ENCODE measurements at regions not wholly inside any gene's neighbourhood (a gene's known extent, or its start where the extent isn't known, plus 50 kb on each side); places are given as distances from the start of the nearest gene placed in this dataset.

DNA sequence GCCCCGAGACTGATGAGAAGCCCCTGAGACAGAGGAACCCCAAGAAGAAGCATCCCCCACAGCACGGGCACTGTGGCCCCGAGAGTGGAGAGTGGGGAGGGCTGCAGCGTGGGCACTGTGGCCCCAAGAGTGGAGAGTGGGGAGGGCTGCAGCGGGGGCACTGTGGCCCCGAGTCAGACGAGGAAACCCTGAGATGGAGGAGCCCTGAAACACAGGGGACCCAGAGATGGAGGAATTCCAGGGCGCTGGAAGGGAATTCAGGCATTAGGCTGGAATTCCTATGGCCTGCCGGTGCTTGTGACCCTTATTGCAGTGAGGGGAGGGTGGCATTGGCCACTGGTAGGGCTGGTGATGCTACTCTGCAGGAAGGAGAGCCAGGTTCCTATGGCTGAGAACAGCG, 168.6 kb upstream of the SHH start:
- no peak for TF ChIP-seq EZH2 (IDR thresholded peaks at IDR 0.05; ENCODE audit: borderline replicate concordance, low read depth, low read length, poor library complexity, severe bottlenecking)
- TF ChIP-seq, protein P1, sequence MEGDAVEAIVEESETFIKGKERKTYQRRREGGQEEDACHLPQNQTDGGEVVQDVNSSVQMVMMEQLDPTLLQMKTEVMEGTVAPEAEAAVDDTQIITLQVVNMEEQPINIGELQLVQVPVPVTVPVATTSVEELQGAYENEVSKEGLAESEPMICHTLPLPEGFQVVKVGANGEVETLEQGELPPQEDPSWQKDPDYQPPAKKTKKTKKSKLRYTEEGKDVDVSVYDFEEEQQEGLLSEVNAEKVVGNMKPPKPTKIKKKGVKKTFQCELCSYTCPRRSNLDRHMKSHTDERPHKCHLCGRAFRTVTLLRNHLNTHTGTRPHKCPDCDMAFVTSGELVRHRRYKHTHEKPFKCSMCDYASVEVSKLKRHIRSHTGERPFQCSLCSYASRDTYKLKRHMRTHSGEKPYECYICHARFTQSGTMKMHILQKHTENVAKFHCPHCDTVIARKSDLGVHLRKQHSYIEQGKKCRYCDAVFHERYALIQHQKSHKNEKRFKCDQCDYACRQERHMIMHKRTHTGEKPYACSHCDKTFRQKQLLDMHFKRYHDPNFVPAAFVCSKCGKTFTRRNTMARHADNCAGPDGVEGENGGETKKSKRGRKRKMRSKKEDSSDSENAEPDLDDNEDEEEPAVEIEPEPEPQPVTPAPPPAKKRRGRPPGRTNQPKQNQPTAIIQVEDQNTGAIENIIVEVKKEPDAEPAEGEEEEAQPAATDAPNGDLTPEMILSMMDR (conservative IDR thresholded peaks at IDR 0.05; ENCODE audit: low read depth, low read length) = no peak
